HFFc6 (cell line): ENCODE measurements at regions not wholly inside any gene's neighbourhood (a gene's known extent, or its start where the extent isn't known, plus 50 kb on each side); places are given as distances from the start of the nearest gene placed in this dataset.
"Not testable (repeated sequence)": the region's sequence is repeated elsewhere in the genome, so short reads cannot be mapped to it uniquely, and the experiment has no call there.

Source experiments
- DNase-seq: peaks from one replicate; pipeline ENCODE4 v3.0.0-alpha.2; 2018
- H3K27ac Mint-ChIP-seq: 2 replicates; pipeline ENCODE4 v1.8.0; 2020; ENCODE audit warnings: mild to moderate bottlenecking, mixed read lengths
- H3K27me3 Mint-ChIP-seq: 2 replicates; pipeline ENCODE4 v1.8.0; 2021; ENCODE audit warnings: mild to moderate bottlenecking, moderate library complexity, mixed read lengths; ENCODE audit not compliant: insufficient read depth
- H3K36me3 Mint-ChIP-seq: 2 replicates; pipeline ENCODE4 v1.8.0; 2021; ENCODE audit warnings: low read depth, mixed read lengths
- H3K4me1 Mint-ChIP-seq: 2 replicates; pipeline ENCODE4 v1.8.0; 2020; ENCODE audit warnings: low read depth, mixed read lengths
- H3K4me3 Mint-ChIP-seq: 2 replicates; pipeline ENCODE4 v1.8.0; 2020; ENCODE audit warnings: mild to moderate bottlenecking, moderate library complexity, mixed read lengths
- H3K9me3 Mint-ChIP-seq: 2 replicates; pipeline ENCODE4 v1.8.0; 2020; ENCODE audit warnings: mild to moderate bottlenecking, mixed read lengths
- TF ChIP-seq, protein P1 (sequence below): fragments of 200-600 bp; sonication (generic); IDR thresholded peaks from 2 replicates; pipeline ENCODE4 v1.5.0; 2021; ENCODE audit warnings: antibody characterized with exemption, mild to moderate bottlenecking

DNA sequence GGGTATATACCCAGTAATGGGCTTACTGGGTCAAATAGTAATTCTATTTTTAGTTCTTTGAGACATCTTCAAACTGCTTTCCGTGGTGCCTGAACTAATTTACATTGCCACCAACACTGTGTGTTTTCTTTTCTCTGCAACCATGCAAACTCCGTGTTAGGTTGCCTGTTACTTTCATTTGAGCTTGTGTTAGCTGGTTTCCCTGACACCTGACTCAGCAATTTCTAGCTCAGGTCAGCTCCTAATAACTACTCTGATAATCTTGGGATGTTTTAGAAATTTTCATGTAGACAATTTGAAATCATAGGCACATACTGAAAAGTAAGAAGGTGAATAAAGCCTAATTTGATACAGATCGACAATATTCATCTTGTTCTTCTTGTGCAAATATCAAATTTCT lies 132.3 kb downstream of the ADCYAP1 start:
- TF ChIP-seq, protein P1, sequence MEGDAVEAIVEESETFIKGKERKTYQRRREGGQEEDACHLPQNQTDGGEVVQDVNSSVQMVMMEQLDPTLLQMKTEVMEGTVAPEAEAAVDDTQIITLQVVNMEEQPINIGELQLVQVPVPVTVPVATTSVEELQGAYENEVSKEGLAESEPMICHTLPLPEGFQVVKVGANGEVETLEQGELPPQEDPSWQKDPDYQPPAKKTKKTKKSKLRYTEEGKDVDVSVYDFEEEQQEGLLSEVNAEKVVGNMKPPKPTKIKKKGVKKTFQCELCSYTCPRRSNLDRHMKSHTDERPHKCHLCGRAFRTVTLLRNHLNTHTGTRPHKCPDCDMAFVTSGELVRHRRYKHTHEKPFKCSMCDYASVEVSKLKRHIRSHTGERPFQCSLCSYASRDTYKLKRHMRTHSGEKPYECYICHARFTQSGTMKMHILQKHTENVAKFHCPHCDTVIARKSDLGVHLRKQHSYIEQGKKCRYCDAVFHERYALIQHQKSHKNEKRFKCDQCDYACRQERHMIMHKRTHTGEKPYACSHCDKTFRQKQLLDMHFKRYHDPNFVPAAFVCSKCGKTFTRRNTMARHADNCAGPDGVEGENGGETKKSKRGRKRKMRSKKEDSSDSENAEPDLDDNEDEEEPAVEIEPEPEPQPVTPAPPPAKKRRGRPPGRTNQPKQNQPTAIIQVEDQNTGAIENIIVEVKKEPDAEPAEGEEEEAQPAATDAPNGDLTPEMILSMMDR = no peak
- no peak overlapping the region for H3K27ac Mint-ChIP-seq
- no peak overlapping the region; the same call in 1 of the 2 replicates for H3K4me3 Mint-ChIP-seq
- H3K9me3 Mint-ChIP-seq = peaks cover 35% of the 10 kb centered on the region
- no peak for DNase-seq
- no peaks in the 10 kb centered on the region; the same call in 1 of the 2 replicates for H3K4me1 Mint-ChIP-seq
- H3K36me3 Mint-ChIP-seq = peaks cover 4% of the 10 kb centered on the region
- no peaks in the 10 kb centered on the region; the same call in 1 of the 2 replicates for H3K27me3 Mint-ChIP-seq

DNA sequence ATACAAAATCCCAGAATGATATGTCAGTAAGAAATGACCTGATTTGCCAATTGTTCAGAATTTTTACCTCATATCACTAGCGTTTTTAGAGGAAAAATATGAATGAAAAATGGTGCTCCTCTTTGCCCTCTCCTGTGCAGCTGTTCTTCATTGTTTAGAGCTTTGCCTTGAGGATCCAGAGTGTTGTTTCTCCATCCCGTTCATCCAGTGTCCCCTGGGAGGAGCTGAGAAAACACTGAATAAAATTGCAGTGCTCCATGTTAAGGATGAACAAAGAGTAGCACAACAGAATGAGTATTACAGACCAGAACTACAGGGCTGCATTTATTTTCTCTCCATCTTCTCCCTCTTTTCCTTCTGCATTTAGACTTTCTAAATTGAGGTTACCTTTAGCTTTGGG lies 133.1 kb downstream of the ADCYAP1 start:
- no peak for DNase-seq
- Mint-ChIP-seq H3K27me3 (no peaks in the 10 kb centered on the region; the same call in 1 of the 2 replicates), H3K4me3 (no peak overlapping the region), H3K36me3 (peaks cover 4% of the 10 kb centered on the region), H3K27ac (no peak overlapping the region), H3K9me3 (peaks cover 35% of the 10 kb centered on the region), H3K4me1 (no peaks in the 10 kb centered on the region; the same call in 1 of the 2 replicates)
- TF ChIP-seq, protein P1 = no peak

DNA sequence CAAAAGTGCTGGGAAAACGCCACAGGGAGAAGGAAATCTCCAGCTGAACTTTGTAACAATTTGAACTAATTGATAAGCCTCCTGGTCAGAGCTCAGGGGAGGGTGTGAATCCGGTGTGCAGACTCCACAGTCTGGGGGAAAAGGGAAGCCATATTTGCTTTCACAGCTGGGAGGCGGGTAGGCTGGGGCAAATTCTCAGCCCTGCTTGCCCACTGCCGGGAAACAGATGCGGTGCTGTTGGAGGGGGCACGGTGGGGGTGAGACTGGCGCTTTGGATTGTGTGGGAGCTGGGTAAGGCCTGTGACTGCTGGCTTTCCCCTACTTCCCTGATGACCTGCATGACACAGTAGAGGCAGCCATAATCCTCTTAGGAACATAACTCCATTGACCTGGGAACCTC lies 134.8 kb downstream of the ADCYAP1 start:
- H3K27ac Mint-ChIP-seq = no peak overlapping the region
- H3K4me3 Mint-ChIP-seq = no peak overlapping the region
- H3K4me1 Mint-ChIP-seq = no peaks in the 10 kb centered on the region; the same call in 1 of the 2 replicates
- TF ChIP-seq, protein P1 = no peak
- no peaks in the 10 kb centered on the region; the same call in 1 of the 2 replicates for H3K27me3 Mint-ChIP-seq
- no peak for DNase-seq
- peaks cover 4% of the 10 kb centered on the region for H3K36me3 Mint-ChIP-seq
- H3K9me3 Mint-ChIP-seq = peaks cover 47% of the 10 kb centered on the region

DNA sequence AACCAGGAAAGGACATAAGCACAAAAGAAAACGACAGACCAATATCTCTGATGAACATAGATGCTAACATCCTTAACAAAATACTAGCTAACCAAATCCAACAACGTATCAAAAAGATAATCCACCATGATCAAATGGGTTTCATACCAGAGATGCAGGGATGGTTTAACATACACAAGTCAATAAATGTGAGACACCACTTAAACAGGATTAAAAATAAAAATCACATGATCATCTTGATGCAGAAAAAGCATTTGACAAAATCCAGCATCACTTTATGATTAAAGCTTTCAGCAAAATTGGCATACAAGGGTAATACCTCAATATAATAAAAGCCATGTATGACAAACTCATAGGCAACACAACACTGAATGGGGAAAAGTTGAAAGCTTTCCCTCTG lies 138.4 kb downstream of the ADCYAP1 start:
- DNase-seq, H3K27ac Mint-ChIP-seq, H3K27me3 Mint-ChIP-seq, H3K4me3 Mint-ChIP-seq, H3K36me3 Mint-ChIP-seq, H3K4me1 Mint-ChIP-seq: not testable (repeated sequence)
- H3K9me3 Mint-ChIP-seq = peaks cover 49% of the 10 kb centered on the region

DNA sequence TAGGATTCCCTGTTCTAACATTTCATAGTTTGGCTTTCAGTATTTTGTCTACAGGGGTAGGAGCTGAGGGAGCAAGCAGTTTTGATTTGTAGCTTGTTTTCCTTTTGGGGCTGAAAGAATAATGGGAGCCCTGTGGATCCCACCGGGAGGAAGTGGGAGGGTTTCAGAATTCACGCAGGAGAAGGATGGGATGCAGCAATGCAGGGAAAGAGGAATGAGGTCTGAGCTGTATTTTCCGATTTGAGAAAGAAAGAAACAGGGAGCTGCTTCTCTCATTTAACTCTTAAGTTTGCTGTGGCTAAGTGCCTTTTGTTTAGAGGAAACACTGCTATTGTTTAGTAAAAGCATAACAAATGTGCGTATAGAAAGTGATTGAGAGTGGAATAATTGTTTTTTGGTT lies 141.0 kb downstream of the ADCYAP1 start:
- DNase-seq = no peak
- Mint-ChIP-seq H3K27ac (no peak overlapping the region), H3K9me3 (peaks cover 48% of the 10 kb centered on the region), H3K27me3 (peaks cover 1% of the 10 kb centered on the region), H3K4me3 (no peak overlapping the region), H3K4me1 (no peaks in the 10 kb centered on the region; the same call in 1 of the 2 replicates), H3K36me3 (no peaks in the 10 kb centered on the region; the same call in 1 of the 2 replicates)
- TF ChIP-seq, protein P1 = no peak

DNA sequence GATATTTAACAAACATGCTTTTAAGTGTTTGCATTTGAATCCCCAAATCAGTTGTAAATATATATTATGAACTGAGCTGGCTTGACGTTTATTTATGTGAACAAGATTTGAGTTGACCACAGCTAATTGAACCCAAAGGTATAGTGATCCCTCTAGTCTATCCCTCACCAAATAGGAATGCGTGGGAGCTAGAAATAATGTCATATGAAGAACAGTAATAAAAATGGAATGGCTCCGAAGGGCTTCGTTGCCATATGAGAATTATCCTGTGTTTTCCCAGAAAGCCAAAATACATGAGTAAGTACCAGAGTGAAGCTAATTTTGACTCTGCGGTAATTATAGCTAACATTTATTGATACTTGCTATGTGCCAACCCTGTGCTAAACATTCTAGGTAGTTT lies 142.7 kb downstream of the ADCYAP1 start:
- no peak overlapping the region for H3K4me3 Mint-ChIP-seq
- no peaks in the 10 kb centered on the region; the same call in 1 of the 2 replicates for H3K36me3 Mint-ChIP-seq
- no peak overlapping the region for H3K27ac Mint-ChIP-seq
- DNase-seq = no peak
- H3K4me1 Mint-ChIP-seq = no peaks in the 10 kb centered on the region; the same call in 1 of the 2 replicates
- TF ChIP-seq, protein P1 = no peak
- H3K9me3 Mint-ChIP-seq = peaks cover 33% of the 10 kb centered on the region
- peaks cover 1% of the 10 kb centered on the region for H3K27me3 Mint-ChIP-seq
